ENCODE measurements at regions not wholly inside any gene's neighbourhood (a gene's known extent, or its start where the extent isn't known, plus 50 kb on each side); places are given as distances from the start of the nearest gene placed in this dataset.

GRCh38 chrX:1741816-1742394 is 127.0 kb downstream of the ASMT start:
- Histone ChIP-seq H3F3A (ENCODE audit: low read depth) (no peaks in the 10 kb centered on the region), H3K36me3 (no peaks in the 10 kb centered on the region), H3K4me1 (no peaks in the 10 kb centered on the region), H3K4me2 (no peak overlapping the region), H3K9me3 (ENCODE audit: low read depth) (no peaks in the 10 kb centered on the region), H2AFZ (replicated peaks) (no peak overlapping the region), H4K20me1 (ENCODE audit: low read depth) (no peaks in the 10 kb centered on the region), H3K4me3 (no peak overlapping the region), H3K79me2 (ENCODE audit: low read depth) (no peaks in the 10 kb centered on the region), H3K9ac (no peak overlapping the region), H3K27me3 (no peaks in the 10 kb centered on the region), H3K27ac (no peak overlapping the region)
- Mint-ChIP-seq H3K27me3 (ENCODE audit: insufficient read depth, low read depth) (peaks cover 8% of the 10 kb centered on the region), H3K36me3 (peaks cover 2% of the 10 kb centered on the region), H3K27ac (peak overlapping the region; percentile 54), H3K4me1 (no peaks in the 10 kb centered on the region), H3K9me3 (peaks cover 33% of the 10 kb centered on the region), H3K4me3 (no peak overlapping the region)
- DNase-seq (ENCODE audit: low spot score) = no peak
- TF ChIP-seq EZH2 (IDR thresholded peaks at IDR 0.05) (no peak), CTCF (IDR thresholded peaks at IDR 0.05) (no peak), EZH2phosphoT487 (IDR thresholded peaks at IDR 0.05) (no peak)

GRCh38 chrX:1743105-1743504 is 128.2 kb downstream of the ASMT start:
- Histone ChIP-seq H3K79me2 (ENCODE audit: low read depth) (no peaks in the 10 kb centered on the region), H3K4me2 (no peak overlapping the region), H3K36me3 (no peaks in the 10 kb centered on the region), H2AFZ (replicated peaks) (no peak overlapping the region), H3K27ac (no peak overlapping the region), H3K4me3 (no peak overlapping the region), H3F3A (ENCODE audit: low read depth) (no peaks in the 10 kb centered on the region), H3K4me1 (no peaks in the 10 kb centered on the region), H3K27me3 (no peaks in the 10 kb centered on the region), H3K9me3 (ENCODE audit: low read depth) (no peaks in the 10 kb centered on the region), H3K9ac (no peak overlapping the region), H4K20me1 (ENCODE audit: low read depth) (no peaks in the 10 kb centered on the region)
- peaks cover 33% of the 10 kb centered on the region for H3K9me3 Mint-ChIP-seq
- H3K36me3 Mint-ChIP-seq = peaks cover 2% of the 10 kb centered on the region
- H3K27ac Mint-ChIP-seq = no peak overlapping the region
- H3K4me3 Mint-ChIP-seq = no peak overlapping the region
- H3K27me3 Mint-ChIP-seq (ENCODE audit: insufficient read depth, low read depth) = peaks cover 12% of the 10 kb centered on the region
- no peak for TF ChIP-seq CTCF (IDR thresholded peaks at IDR 0.05)
- TF ChIP-seq EZH2 (IDR thresholded peaks at IDR 0.05) = no peak
- TF ChIP-seq EZH2phosphoT487 (IDR thresholded peaks at IDR 0.05) = no peak
- H3K4me1 Mint-ChIP-seq = no peaks in the 10 kb centered on the region
- no peak for DNase-seq (ENCODE audit: low spot score)

- H3K9me3 Mint-ChIP-seq = peaks cover 35% of the 10 kb centered on the region
- no peaks in the 10 kb centered on the region for H4K20me1 ChIP-seq (ENCODE audit: low read depth)
- no peak overlapping the region for H3K4me3 ChIP-seq
- no peaks in the 10 kb centered on the region for H3K9me3 ChIP-seq (ENCODE audit: low read depth)
- no peak overlapping the region for H3K27ac Mint-ChIP-seq
- H3K4me1 ChIP-seq = no peaks in the 10 kb centered on the region
- no peak overlapping the region for H2AFZ ChIP-seq (replicated peaks)
- peaks cover 2% of the 10 kb centered on the region for H3K36me3 Mint-ChIP-seq
- no peak overlapping the region for H3K9ac ChIP-seq
- no peaks in the 10 kb centered on the region for H3K4me1 Mint-ChIP-seq
- H3K79me2 ChIP-seq (ENCODE audit: low read depth) = no peaks in the 10 kb centered on the region
- H3K4me2 ChIP-seq = no peak overlapping the region
- H3K27ac ChIP-seq = no peak overlapping the region
- TF ChIP-seq CTCF (IDR thresholded peaks at IDR 0.05) = no peak
- TF ChIP-seq EZH2 (IDR thresholded peaks at IDR 0.05) = no peak
- no peak for TF ChIP-seq EZH2phosphoT487 (IDR thresholded peaks at IDR 0.05)
- DNase-seq (ENCODE audit: low spot score) = no peak
- H3K36me3 ChIP-seq = no peaks in the 10 kb centered on the region
- H3K27me3 Mint-ChIP-seq (ENCODE audit: insufficient read depth, low read depth) = peaks cover 16% of the 10 kb centered on the region
- H3F3A ChIP-seq (ENCODE audit: low read depth) = no peaks in the 10 kb centered on the region
- no peak overlapping the region for H3K4me3 Mint-ChIP-seq
- no peaks in the 10 kb centered on the region for H3K27me3 ChIP-seq
Measured at GRCh38 chrX:1743663-1744062, 128.8 kb downstream of the ASMT start.

All from neural progenitor cell (in vitro differentiated cells).